Fibroblast of pulmonary artery (primary cell): ENCODE measurements at regions not wholly inside any gene's neighbourhood (a gene's known extent, or its start where the extent isn't known, plus 50 kb on each side); places are given as distances from the start of the nearest gene placed in this dataset.

Experiments
- DNase-seq: peaks from one replicate; pipeline ENCODE4 v3.0.0-alpha.2; 2010; ENCODE audit warnings: low read depth
- H3K4me3 ChIP-seq: replicated peaks from 2 replicates; pipeline ENCODE4 v1.5.1; 2011; ENCODE audit warnings: low read depth, mild to moderate bottlenecking, control low read depth, low read length, moderate library complexity
- CTCF ChIP-seq: IDR thresholded peaks from 2 replicates; pipeline ENCODE4 v1.5.1; 2011; ENCODE audit warnings: mild to moderate bottlenecking, control low read depth, low read length, inconsistent platforms; ENCODE audit errors: missing control alignments

- DNase-seq = no peak
- no peak for TF ChIP-seq CTCF
- H3K4me3 ChIP-seq = no peak overlapping the region
Measured at GRCh38 chr5:1936901-1937300, 54.2 kb upstream of the IRX4 start.

DNA sequence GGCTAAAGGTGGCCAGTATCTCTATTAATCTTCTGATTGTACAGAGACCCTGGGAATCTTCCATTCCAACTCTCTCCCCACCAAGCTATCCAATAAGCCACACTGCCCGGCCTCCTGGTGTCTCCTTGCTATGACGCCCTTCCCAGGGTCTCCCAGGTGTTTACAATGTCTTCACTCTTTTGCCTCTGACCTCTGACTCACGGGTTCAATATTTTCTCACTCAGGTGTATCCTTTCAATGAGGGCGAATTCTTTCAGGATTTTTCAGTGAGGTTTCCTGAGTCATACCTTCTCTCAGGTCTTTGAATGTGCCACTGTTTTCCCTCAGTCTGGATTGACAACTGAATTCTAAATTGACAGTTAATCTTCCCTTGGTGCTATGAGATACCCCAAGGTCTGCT, 53.7 kb upstream of the IRX4 start:
- H3K4me3 ChIP-seq = no peak overlapping the region
- TF ChIP-seq CTCF = no peak
- DNase-seq = no peak

GRCh38 chr5:1934801-1935429, 52.2 kb upstream of the IRX4 start:
- TF ChIP-seq CTCF = no peak
- H3K4me3 ChIP-seq = no peak overlapping the region
- DNase-seq = no peak

DNA sequence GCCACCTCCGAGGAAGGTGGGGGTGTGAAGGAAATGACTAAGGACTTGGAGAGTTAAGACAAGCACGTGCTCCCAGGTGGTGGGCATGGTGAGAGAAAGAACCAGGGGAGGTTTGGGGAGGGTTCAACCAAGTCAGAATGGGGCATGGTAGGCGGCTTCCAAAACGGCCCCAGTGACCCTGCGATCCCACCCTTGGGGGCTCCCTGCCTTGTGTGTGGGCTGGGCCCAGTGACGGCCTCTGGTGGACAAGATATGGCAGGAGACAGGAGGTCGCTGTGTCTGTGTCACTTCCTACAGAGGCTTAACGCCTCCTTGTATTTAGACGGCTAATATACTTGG, 51.3 kb upstream of the IRX4 start:
- no peak for DNase-seq
- no peak for TF ChIP-seq CTCF
- H3K4me3 ChIP-seq = no peak overlapping the region

- DNase-seq = no peak
- TF ChIP-seq CTCF = no peak
- no peak overlapping the region for H3K4me3 ChIP-seq
Measured at GRCh38 chr5:1933364-1934055, 50.8 kb upstream of the IRX4 start.
